ENCODE measurements at regions not wholly inside any gene's neighbourhood (a gene's known extent, or its start where the extent isn't known, plus 50 kb on each side); places are given as distances from the start of the nearest gene placed in this dataset.

- Histone ChIP-seq H3K9me3 (no peaks in the 10 kb centered on the region), H3K27ac (no peak overlapping the region), H3K27me3 (no peaks in the 10 kb centered on the region), H3K36me3 (no peaks in the 10 kb centered on the region), H3K4me3 (no peak overlapping the region), H3K4me1 (ENCODE audit: insufficient read depth) (no peaks in the 10 kb centered on the region)
- WGBS, 3 donors: 83 to 86% (median 83%) methylated on average over 4 of the region's 4 CpGs
- no peak for DNase-seq
- no peak for TF ChIP-seq CTCF (IDR thresholded peaks at IDR 0.05)
- no peak for TF ChIP-seq POLR2A (IDR thresholded peaks at IDR 0.05)
- no peak for TF ChIP-seq EP300 (IDR thresholded peaks at IDR 0.05)
- intact Hi-C loops (cut with DNase I): no loop called here
Measured at GRCh38 chr16:61391896-61392295, 644.3 kb downstream of the CDH8 start.

- DNase-seq: no peak
- no peak overlapping the region for H3K27ac ChIP-seq
- H3K4me3 ChIP-seq: no peak overlapping the region
- H3K4me1 ChIP-seq (ENCODE audit: insufficient read depth): no peaks in the 10 kb centered on the region
- intact Hi-C loops (cut with DNase I): no loop called here
- 66 to 78% (median 72%) methylated on average over 4 of the region's 4 CpGs for WGBS, 3 donors
- no peaks in the 10 kb centered on the region for H3K36me3 ChIP-seq
- H3K27me3 ChIP-seq: no peaks in the 10 kb centered on the region
- H3K9me3 ChIP-seq: no peaks in the 10 kb centered on the region
- TF ChIP-seq EP300 (IDR thresholded peaks at IDR 0.05): no peak
- TF ChIP-seq POLR2A (IDR thresholded peaks at IDR 0.05): no peak
- TF ChIP-seq CTCF (IDR thresholded peaks at IDR 0.05): no peak
Measured at GRCh38 chr16:61390965-61391637, 645.1 kb downstream of the CDH8 start.

GRCh38 chr16:61385392-61386071, 650.7 kb downstream of the CDH8 start:
- H3K27me3 ChIP-seq: no peaks in the 10 kb centered on the region
- intact Hi-C loops (cut with DNase I): no loop called here
- H3K36me3 ChIP-seq: no peaks in the 10 kb centered on the region
- TF ChIP-seq POLR2A (IDR thresholded peaks at IDR 0.05): no peak
- no peak for TF ChIP-seq EP300 (IDR thresholded peaks at IDR 0.05)
- no peak for TF ChIP-seq CTCF (IDR thresholded peaks at IDR 0.05)
- DNase-seq: no peak
- H3K4me3 ChIP-seq: no peak overlapping the region
- no peak overlapping the region for H3K27ac ChIP-seq
- no peaks in the 10 kb centered on the region for H3K4me1 ChIP-seq (ENCODE audit: insufficient read depth)
- WGBS, 3 donors: 69 to 82% (median 71%) methylated on average over 12 of the region's 12 CpGs
- H3K9me3 ChIP-seq: no peaks in the 10 kb centered on the region

GRCh38 chr16:61382435-61382834, 653.8 kb downstream of the CDH8 start:
- intact Hi-C loops (cut with DNase I): no loop called here
- no peaks in the 10 kb centered on the region for H3K4me1 ChIP-seq (ENCODE audit: insufficient read depth)
- H3K27ac ChIP-seq: no peak overlapping the region
- TF ChIP-seq EP300 (IDR thresholded peaks at IDR 0.05) (no peak), CTCF (IDR thresholded peaks at IDR 0.05) (no peak), POLR2A (IDR thresholded peaks at IDR 0.05) (no peak)
- H3K36me3 ChIP-seq: no peaks in the 10 kb centered on the region
- no peak for DNase-seq
- no peaks in the 10 kb centered on the region for H3K27me3 ChIP-seq
- no peaks in the 10 kb centered on the region for H3K9me3 ChIP-seq
- H3K4me3 ChIP-seq: no peak overlapping the region

All from ovary (tissue), 7 donors.